Neural cell (in vitro differentiated cells): ENCODE measurements at regions not wholly inside any gene's neighbourhood (a gene's known extent, or its start where the extent isn't known, plus 50 kb on each side); places are given as distances from the start of the nearest gene placed in this dataset.

Experiments used
- EP300 ChIP-seq: fragments of 450-650 bp; conservative IDR thresholded peaks from 2 replicates; pipeline ENCODE4 v1.6.1; 2014; ENCODE audit warnings: antibody characterized with exemption, mild to moderate bottlenecking, moderate library complexity; ENCODE audit not compliant: poor library complexity, severe bottlenecking
- EZH2 ChIP-seq: fragments of 200-600, 300-800 bp; shearing (Covaris generic), sonication (generic); IDR thresholded peaks from 2 replicates; pipeline ENCODE4 v1.6.1; 2014; ENCODE audit warnings: antibody characterized with exemption, low read length, borderline replicate concordance, mild to moderate bottlenecking; ENCODE audit not compliant: insufficient read depth, poor library complexity, severe bottlenecking
- POLR2AphosphoS5 ChIP-seq: IDR thresholded peaks from 2 replicates; pipeline ENCODE4 v1.6.1; 2012
- RAD21 ChIP-seq: fragments of 450-650 bp; conservative IDR thresholded peaks from 2 replicates; pipeline ENCODE4 v1.6.1; 2014; ENCODE audit warnings: antibody characterized with exemption, mild to moderate bottlenecking, moderate library complexity
- TAF1 ChIP-seq: IDR thresholded peaks from 2 replicates; pipeline ENCODE4 v1.6.1; 2012; ENCODE audit warnings: low read depth
- TF ChIP-seq, protein P1 (sequence below): fragments of 450-650 bp; IDR thresholded peaks from 2 replicates; pipeline ENCODE4 v1.5.1; 2014; ENCODE audit warnings: antibody characterized with exemption, mild to moderate bottlenecking, moderate library complexity; ENCODE audit not compliant: poor library complexity, severe bottlenecking

DNA sequence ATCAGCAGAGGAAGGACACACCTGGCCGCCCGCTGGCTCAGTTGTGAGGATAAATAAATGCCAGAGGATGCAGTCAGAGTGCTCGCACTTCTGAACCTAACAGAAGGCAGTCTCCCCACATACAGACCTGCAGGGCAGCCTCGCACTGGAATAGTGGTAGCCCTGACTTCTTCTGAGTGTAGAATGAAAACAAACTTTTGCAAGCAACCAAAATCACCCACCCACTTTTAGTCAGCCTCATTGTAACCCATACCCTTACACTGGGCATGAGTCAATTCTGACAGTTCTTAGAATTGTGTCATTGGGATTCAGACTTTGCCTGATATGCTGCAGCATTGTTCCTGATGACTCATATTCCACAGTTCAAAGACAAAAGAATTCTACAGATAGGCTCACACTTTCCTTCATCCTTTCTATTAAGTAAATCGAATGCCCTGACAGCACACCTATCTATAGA, 167.0 kb upstream of the CDK1 start:
- TF ChIP-seq, protein P1, sequence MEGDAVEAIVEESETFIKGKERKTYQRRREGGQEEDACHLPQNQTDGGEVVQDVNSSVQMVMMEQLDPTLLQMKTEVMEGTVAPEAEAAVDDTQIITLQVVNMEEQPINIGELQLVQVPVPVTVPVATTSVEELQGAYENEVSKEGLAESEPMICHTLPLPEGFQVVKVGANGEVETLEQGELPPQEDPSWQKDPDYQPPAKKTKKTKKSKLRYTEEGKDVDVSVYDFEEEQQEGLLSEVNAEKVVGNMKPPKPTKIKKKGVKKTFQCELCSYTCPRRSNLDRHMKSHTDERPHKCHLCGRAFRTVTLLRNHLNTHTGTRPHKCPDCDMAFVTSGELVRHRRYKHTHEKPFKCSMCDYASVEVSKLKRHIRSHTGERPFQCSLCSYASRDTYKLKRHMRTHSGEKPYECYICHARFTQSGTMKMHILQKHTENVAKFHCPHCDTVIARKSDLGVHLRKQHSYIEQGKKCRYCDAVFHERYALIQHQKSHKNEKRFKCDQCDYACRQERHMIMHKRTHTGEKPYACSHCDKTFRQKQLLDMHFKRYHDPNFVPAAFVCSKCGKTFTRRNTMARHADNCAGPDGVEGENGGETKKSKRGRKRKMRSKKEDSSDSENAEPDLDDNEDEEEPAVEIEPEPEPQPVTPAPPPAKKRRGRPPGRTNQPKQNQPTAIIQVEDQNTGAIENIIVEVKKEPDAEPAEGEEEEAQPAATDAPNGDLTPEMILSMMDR: no peak
- TF ChIP-seq RAD21: no peak
- TF ChIP-seq POLR2AphosphoS5: no peak
- TF ChIP-seq EP300: no peak
- no peak for TF ChIP-seq TAF1
- TF ChIP-seq EZH2: no peak
